Ascending aorta (tissue), 2 donors: ENCODE measurements at regions not wholly inside any gene's neighbourhood (a gene's known extent, or its start where the extent isn't known, plus 50 kb on each side); places are given as distances from the start of the nearest gene placed in this dataset.
"Not testable (repeated sequence)": the region's sequence is repeated elsewhere in the genome, so short reads cannot be mapped to it uniquely, and the experiment has no call there.

ENCODE experiments used
- DNase-seq, 2 donors: peaks; one replicate each; pipeline ENCODE4 v3.0.0-alpha.2; 2019; ENCODE audit warnings: low spot score in 2 of 2
- H3K27ac ChIP-seq, 2 donors: fragments of 200-600 bp; sonication (generic); one replicate each; pipeline ENCODE4 v1.5.1; 2016 to 2017; ENCODE audit warnings: mild to moderate bottlenecking in 1 of 2
- H3K27me3 ChIP-seq: fragments of 200-600 bp; sonication (generic); one replicate; pipeline ENCODE4 v1.5.1; 2017
- H3K36me3 ChIP-seq, 2 donors: fragments of 200-600 bp; sonication (generic); one replicate each; pipeline ENCODE4 v1.5.1; 2016
- H3K4me1 ChIP-seq, 2 donors: fragments of 200-600 bp; sonication (generic); one replicate each; pipeline ENCODE4 v1.5.1; 2016 to 2017; ENCODE audit warnings: mild to moderate bottlenecking in 1 of 2
- H3K4me3 ChIP-seq, 2 donors: fragments of 200-600 bp; sonication (generic); one replicate each; pipeline ENCODE4 v1.5.1; 2016 to 2017; ENCODE audit warnings: mild to moderate bottlenecking in 1 of 2
- H3K9me3 ChIP-seq, 2 donors: fragments of 200-600 bp; sonication (generic); one replicate each; pipeline ENCODE4 v1.5.1; 2016
- intact Hi-C: fragments of 100-400 bp; cut with DNase I; formaldehyde crosslinking; loops from one replicate; pipeline ENCODE4 v1.15.1; 2023
- TF ChIP-seq, protein P1 (sequence below), 3 experiments: fragments of 200-600 bp in 2 of 3; fragments of 450-650 bp in 1 of 3; sonication (generic) in 2 of 3; IDR thresholded peaks; one replicate each; pipeline ENCODE4 v1.5.1; 2016 to 2019; ENCODE audit warnings: antibody characterized with exemption in 3 of 3, mild to moderate bottlenecking in 1 of 3, moderate library complexity in 1 of 3

DNA sequence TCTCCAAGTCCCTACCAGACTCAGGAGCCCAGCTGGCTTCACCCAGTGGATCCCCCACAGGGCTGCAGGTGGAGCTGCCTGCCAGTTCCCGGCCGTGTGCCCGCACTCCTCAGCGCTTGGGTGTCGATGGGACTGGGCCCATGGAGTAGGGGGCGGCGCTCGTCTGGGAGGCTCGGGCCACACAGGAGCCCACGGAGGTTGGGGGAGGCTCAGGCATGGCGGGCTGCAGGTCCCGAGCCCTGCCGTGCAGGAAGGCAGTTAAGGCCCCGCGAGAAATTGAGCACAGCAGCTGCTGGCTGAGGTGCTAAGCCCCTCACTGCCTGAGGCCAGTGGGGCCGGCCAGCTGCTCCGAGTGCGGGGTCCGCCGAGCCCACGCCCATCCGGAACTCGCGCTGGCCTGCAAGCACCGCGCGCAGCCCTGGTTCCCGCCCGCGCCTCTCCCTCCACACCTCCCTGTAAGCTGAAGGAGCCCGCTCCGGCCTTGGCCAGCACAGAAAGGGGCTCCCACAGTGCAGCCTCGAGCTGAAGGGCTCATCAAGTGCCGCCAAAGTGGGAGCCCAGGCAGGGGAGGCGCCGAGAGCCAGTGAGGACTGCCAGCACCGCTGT lies 1771.1 kb downstream of the OLFM4 start:
- H3K9me3 ChIP-seq = no peaks in the 10 kb centered on the region
- H3K36me3 ChIP-seq = no peaks in the 10 kb centered on the region
- no peak overlapping the region for H3K27ac ChIP-seq
- no peak overlapping the region for H3K4me3 ChIP-seq
- H3K4me1 ChIP-seq = no peaks in the 10 kb centered on the region
- no peaks in the 10 kb centered on the region for H3K27me3 ChIP-seq
- intact Hi-C loops = no loop called here
- DNase-seq = no peak
- TF ChIP-seq, protein P1, sequence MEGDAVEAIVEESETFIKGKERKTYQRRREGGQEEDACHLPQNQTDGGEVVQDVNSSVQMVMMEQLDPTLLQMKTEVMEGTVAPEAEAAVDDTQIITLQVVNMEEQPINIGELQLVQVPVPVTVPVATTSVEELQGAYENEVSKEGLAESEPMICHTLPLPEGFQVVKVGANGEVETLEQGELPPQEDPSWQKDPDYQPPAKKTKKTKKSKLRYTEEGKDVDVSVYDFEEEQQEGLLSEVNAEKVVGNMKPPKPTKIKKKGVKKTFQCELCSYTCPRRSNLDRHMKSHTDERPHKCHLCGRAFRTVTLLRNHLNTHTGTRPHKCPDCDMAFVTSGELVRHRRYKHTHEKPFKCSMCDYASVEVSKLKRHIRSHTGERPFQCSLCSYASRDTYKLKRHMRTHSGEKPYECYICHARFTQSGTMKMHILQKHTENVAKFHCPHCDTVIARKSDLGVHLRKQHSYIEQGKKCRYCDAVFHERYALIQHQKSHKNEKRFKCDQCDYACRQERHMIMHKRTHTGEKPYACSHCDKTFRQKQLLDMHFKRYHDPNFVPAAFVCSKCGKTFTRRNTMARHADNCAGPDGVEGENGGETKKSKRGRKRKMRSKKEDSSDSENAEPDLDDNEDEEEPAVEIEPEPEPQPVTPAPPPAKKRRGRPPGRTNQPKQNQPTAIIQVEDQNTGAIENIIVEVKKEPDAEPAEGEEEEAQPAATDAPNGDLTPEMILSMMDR (IDR thresholded peaks at IDR 0.05) = no peak

DNA sequence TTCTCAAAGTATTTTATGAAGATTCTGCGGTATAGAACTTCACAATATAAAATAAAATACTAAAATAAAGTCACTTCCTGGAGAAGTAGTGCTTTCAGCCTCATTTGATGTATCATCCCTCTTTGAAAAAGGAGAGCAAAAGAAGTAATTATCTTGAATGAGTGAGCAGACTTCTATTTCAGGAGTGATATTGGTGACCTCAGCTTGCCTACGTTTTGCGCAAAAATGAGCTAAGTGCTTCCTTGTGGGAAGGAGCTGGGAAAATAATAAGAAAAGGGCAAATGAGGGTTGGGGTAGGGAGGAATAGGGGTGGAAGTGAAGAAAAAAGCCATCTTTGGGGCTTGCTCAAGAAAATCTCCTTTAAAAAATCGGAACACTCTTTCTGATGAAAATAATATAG lies 1773.6 kb downstream of the OLFM4 start:
- H3K36me3 ChIP-seq = no peaks in the 10 kb centered on the region
- H3K27me3 ChIP-seq = no peaks in the 10 kb centered on the region
- H3K9me3 ChIP-seq = no peaks in the 10 kb centered on the region
- no peak overlapping the region for H3K27ac ChIP-seq
- no peaks in the 10 kb centered on the region for H3K4me1 ChIP-seq
- DNase-seq = no peak
- H3K4me3 ChIP-seq = no peak overlapping the region
- intact Hi-C loops = no loop called here
- TF ChIP-seq, protein P1 (IDR thresholded peaks at IDR 0.05) = no peak

- no peaks in the 10 kb centered on the region for H3K36me3 ChIP-seq
Observed at GRCh38 chr13:54805743-54806142, 1777.1 kb downstream of the OLFM4 start.

DNA sequence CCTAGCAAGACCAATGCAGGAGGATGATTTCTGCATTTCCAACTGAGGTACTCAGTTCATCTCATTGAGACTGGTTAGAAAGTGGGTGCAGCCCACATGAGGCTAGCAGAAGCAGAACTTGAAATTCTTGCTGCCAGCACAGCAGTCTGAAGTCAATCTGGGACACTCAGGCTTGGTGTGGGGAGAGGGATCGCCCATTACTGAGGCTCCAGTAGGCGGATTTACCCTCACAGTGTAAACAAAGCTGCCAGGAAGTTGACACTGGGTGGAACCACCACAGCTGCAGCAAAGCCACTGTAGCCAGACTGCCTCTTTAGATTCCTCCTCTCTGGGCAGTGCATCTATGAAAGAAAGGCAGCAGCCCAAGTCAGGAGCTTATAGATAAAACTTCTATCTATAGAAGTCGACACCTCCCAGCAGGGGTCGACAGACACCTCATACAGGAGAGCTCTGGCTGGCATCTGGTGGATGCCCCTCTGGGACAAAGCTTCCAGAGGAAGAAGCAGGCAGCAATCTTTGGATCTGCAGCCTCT lies 1793.4 kb downstream of the OLFM4 start:
- H3K4me1 ChIP-seq, intact Hi-C loops, DNase-seq, H3K36me3 ChIP-seq, H3K9me3 ChIP-seq, H3K27ac ChIP-seq, H3K27me3 ChIP-seq, H3K4me3 ChIP-seq: not testable (repeated sequence)

More at GRCh38 chr13:54805743-54806142, 1777.1 kb downstream of the OLFM4 start:
- H3K9me3 ChIP-seq = no peaks in the 10 kb centered on the region
- no peak overlapping the region for H3K27ac ChIP-seq
- TF ChIP-seq, protein P1 (IDR thresholded peaks at IDR 0.05) = no peak
- no peak for DNase-seq
- intact Hi-C loops = no loop called here
- no peaks in the 10 kb centered on the region for H3K4me1 ChIP-seq
- no peak overlapping the region for H3K4me3 ChIP-seq
- no peaks in the 10 kb centered on the region for H3K27me3 ChIP-seq

- H3K27me3 ChIP-seq, intact Hi-C loops, H3K4me1 ChIP-seq, H3K9me3 ChIP-seq, DNase-seq, H3K36me3 ChIP-seq, H3K4me3 ChIP-seq, H3K27ac ChIP-seq: not testable (repeated sequence)
Observed at GRCh38 chr13:54829391-54830068, 1800.9 kb downstream of the OLFM4 start.

- H3K36me3 ChIP-seq = no peaks in the 10 kb centered on the region
- no peaks in the 10 kb centered on the region for H3K27me3 ChIP-seq
- H3K4me3 ChIP-seq = no peak overlapping the region
- no peaks in the 10 kb centered on the region for H3K9me3 ChIP-seq
- H3K4me1 ChIP-seq = no peaks in the 10 kb centered on the region
- TF ChIP-seq, protein P1 (IDR thresholded peaks at IDR 0.05) = no peak
- H3K27ac ChIP-seq = no peak overlapping the region
- DNase-seq = no peak
- intact Hi-C loops = no loop called here
Observed at GRCh38 chr13:54836273-54836672, 1807.7 kb downstream of the OLFM4 start.
